Pancreas (tissue), 10 donors: ENCODE measurements at regions not wholly inside any gene's neighbourhood (a gene's known extent, or its start where the extent isn't known, plus 50 kb on each side); places are given as distances from the start of the nearest gene placed in this dataset.

Experiments
- ATAC-seq, 4 donors: fragments of 200-7000 bp; cut with Tn5 transposase; one replicate each; pipeline versions ENCODE4 v1.8.0 to v1.9.1; 2020; ENCODE audit warnings: mild to moderate bottlenecking in 4 of 4, moderate library complexity in 4 of 4
- DNase-seq, 6 donors: peaks; one replicate each; pipeline ENCODE4 v3.0.0-alpha.2; 2020
- FAIRE-seq: peaks from 2 replicates; lab custom pipeline; 2012; peaks lifted over from hg19 to GRCh38; lab: Jason Lieb, UNC
- H3K27ac ChIP-seq, 4 donors: fragments of 200-600 bp; sonication (generic); 1 replicate in 3 of 4; 2 replicates in 1 of 4; pipeline versions ENCODE4 v1.5.0 to v1.8.0; 2020
- H3K27me3 ChIP-seq, 4 donors: fragments of 200-600 bp; one replicate each; pipeline ENCODE4 v1.8.0; 2021
- H3K36me3 ChIP-seq, 3 donors: fragments of 200-600 bp; sonication (generic) in 1 of 3; one replicate each; pipeline versions ENCODE4 v1.5.0 to v1.8.0; 2020 to 2021
- H3K4me1 ChIP-seq, 3 donors: fragments of 200-600 bp; one replicate each; pipeline ENCODE4 v1.8.0; 2021
- H3K4me3 ChIP-seq, 4 donors: fragments of 200-600 bp; sonication (generic) in 2 of 4; one replicate each; pipeline versions ENCODE4 v1.5.0 to v1.8.0; 2020 to 2021
- H3K9me3 ChIP-seq, 4 donors: fragments of 200-600 bp; one replicate each; pipeline ENCODE4 v1.8.0; 2021
- CTCF ChIP-seq, 4 donors: fragments of 200-600 bp; sonication (generic) in 3 of 4; IDR thresholded peaks; one replicate each; pipeline versions ENCODE4 v1.5.0 to v1.8.0; 2021; ENCODE audit warnings: antibody characterized with exemption in 4 of 4
- WGBS, 2 donors: extraction: QIAGEN DNeasy Blood & Tissue Kit; methylation state at CpG; one replicate each; pipeline ENCODE4 v1.1.7; 2013; 5-methylcytosine and 5-hydroxymethylcytosine counted together
- intact Hi-C, 3 donors: fragments of 100-400 bp; cut with DNase I; formaldehyde crosslinking; loops; one replicate each; pipeline versions ENCODE4 v1.11.1 to v1.14.2; 2022
- donor health status: healthy with polysubstance abuse.
- donor health status: DM: no; HTN: no; CAD: no; lungs with moderate emphysema.
- donor health status: DM: no; HTN: no; CAD: no.
- donor health status: control.
- donor health status: control.
- donor health status: Bipolar disorder and iron deficiency.
- donor health status: DM: yes; HTN: yes; CAD: no.
- donor health status: DM: no; HTN: no; CAD: no.
- donor health status: DM: no; HTN: no; CAD: no.
- donor health status: DM: yes; HTN: yes; CAD: no.

- ATAC-seq = no peak
- Histone ChIP-seq H3K27ac (no peak overlapping the region), H3K27me3 (no peaks in the 10 kb centered on the region), H3K36me3 (no peaks in the 10 kb centered on the region), H3K4me1 (no peaks in the 10 kb centered on the region), H3K4me3 (no peak overlapping the region), H3K9me3 (no peaks in the 10 kb centered on the region)
- no peak for DNase-seq
- FAIRE-seq = no peak
- intact Hi-C loops = no loop called here
- TF ChIP-seq CTCF (IDR thresholded peaks at IDR 0.05) = no peak
- WGBS, 2 donors = 85 to 89% methylated on average over 9 of the region's 9 CpGs
Measured at GRCh38 chr7:26480156-26480555, 188.5 kb downstream of the SNX10 start.

- DNase-seq = no peak
- H3K9me3 ChIP-seq = no peaks in the 10 kb centered on the region
- FAIRE-seq = no peak
- no peak for ATAC-seq
- H3K27ac ChIP-seq = no peak overlapping the region
- 77 to 84% methylated on average over 3 of the region's 3 CpGs for WGBS, 2 donors
- no peak for TF ChIP-seq CTCF (IDR thresholded peaks at IDR 0.05)
- H3K27me3 ChIP-seq = no peaks in the 10 kb centered on the region
- no peaks in the 10 kb centered on the region for H3K36me3 ChIP-seq
- intact Hi-C loops = no loop called here
- H3K4me1 ChIP-seq = no peaks in the 10 kb centered on the region
- no peak overlapping the region for H3K4me3 ChIP-seq
Measured at GRCh38 chr7:26482927-26483326, 191.3 kb downstream of the SNX10 start.

GRCh38 chr7:26483843-26484242 is 192.2 kb downstream of the SNX10 start:
- ATAC-seq (no peak), DNase-seq (no peak), FAIRE-seq (no peak)
- 89 to 92% methylated on average over 5 of the region's 5 CpGs for WGBS, 2 donors
- H3K9me3 ChIP-seq = no peaks in the 10 kb centered on the region
- no peak overlapping the region for H3K27ac ChIP-seq
- no peak for TF ChIP-seq CTCF (IDR thresholded peaks at IDR 0.05)
- H3K36me3 ChIP-seq = no peaks in the 10 kb centered on the region
- intact Hi-C loops = no loop called here
- H3K27me3 ChIP-seq = no peaks in the 10 kb centered on the region
- no peaks in the 10 kb centered on the region for H3K4me1 ChIP-seq
- no peak overlapping the region for H3K4me3 ChIP-seq

- Histone ChIP-seq H3K4me3 (no peak overlapping the region), H3K27me3 (no peaks in the 10 kb centered on the region), H3K9me3 (no peaks in the 10 kb centered on the region), H3K36me3 (no peaks in the 10 kb centered on the region), H3K4me1 (no peaks in the 10 kb centered on the region), H3K27ac (no peak overlapping the region)
- DNase-seq = no peak
- intact Hi-C loops = no loop called here
- TF ChIP-seq CTCF (IDR thresholded peaks at IDR 0.05) = no peak
- WGBS, 2 donors = 66 to 81% methylated on average over 6 of the region's 6 CpGs
- ATAC-seq = no peak
- FAIRE-seq = no peak
Measured at GRCh38 chr7:26485367-26485934, 193.8 kb downstream of the SNX10 start.

DNA sequence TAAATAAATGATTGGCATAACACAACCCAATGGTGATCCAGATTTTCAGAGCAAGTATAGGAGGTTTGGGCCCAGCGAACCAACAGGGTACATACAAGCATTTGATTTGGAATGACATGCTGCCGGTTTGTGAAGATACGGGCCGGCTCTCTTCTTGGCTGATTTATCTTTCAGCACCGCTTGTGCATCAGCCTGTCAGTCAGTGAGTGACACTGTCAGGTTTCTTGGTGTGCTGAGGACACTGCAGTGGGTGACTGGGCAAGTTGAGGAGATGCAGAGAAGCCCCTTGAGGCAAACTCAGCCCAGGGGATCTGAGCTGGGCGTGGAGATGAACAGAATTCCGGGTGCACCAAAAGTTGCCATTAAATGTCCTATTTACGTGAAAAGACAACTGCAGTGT is 194.5 kb downstream of the SNX10 start:
- Histone ChIP-seq H3K27me3 (no peaks in the 10 kb centered on the region), H3K4me1 (no peaks in the 10 kb centered on the region), H3K36me3 (no peaks in the 10 kb centered on the region), H3K27ac (no peak overlapping the region), H3K9me3 (no peaks in the 10 kb centered on the region), H3K4me3 (no peak overlapping the region)
- WGBS, 2 donors = 94 to 95% methylated on average over 8 of the region's 8 CpGs
- ATAC-seq (no peak), FAIRE-seq (no peak), DNase-seq (no peak)
- intact Hi-C loops = no loop called here
- no peak for TF ChIP-seq CTCF (IDR thresholded peaks at IDR 0.05)
